KMS-11 (cell line): ENCODE measurements at regions not wholly inside any gene's neighbourhood (a gene's known extent, or its start where the extent isn't known, plus 50 kb on each side); places are given as distances from the start of the nearest gene placed in this dataset.

Experiments used
- H2AFZ ChIP-seq: fragments of 200-600 bp; sonication (generic); 2 replicates; pipeline ENCODE4 v1.6.1; 2016; ENCODE audit warnings: antibody characterized with exemption, mixed run types, low read depth
- H3K27ac ChIP-seq: fragments of 200-600 bp; sonication (generic); 2 replicates; pipeline ENCODE4 v1.6.1; 2016; ENCODE audit warnings: mild to moderate bottlenecking, mixed run types
- H3K27me3 ChIP-seq: fragments of 200-600 bp; sonication (generic); 2 replicates; pipeline ENCODE4 v1.6.1; 2017; ENCODE audit warnings: mild to moderate bottlenecking, low read depth, mixed run types, moderate library complexity; ENCODE audit not compliant: insufficient read depth
- H3K36me3 ChIP-seq: fragments of 200-600 bp; sonication (generic); 2 replicates; pipeline ENCODE4 v1.6.1; 2017; ENCODE audit warnings: mild to moderate bottlenecking, mixed run types; ENCODE audit not compliant: insufficient read depth
- H3K4me1 ChIP-seq: fragments of 200-600 bp; sonication (generic); 2 replicates; pipeline ENCODE4 v1.6.1; 2016; ENCODE audit warnings: mild to moderate bottlenecking, low read depth, mixed run types; ENCODE audit not compliant: poor library complexity, severe bottlenecking
- H3K4me2 ChIP-seq: fragments of 200-600 bp; sonication (generic); 2 replicates; pipeline ENCODE4 v1.7.0; 2016; ENCODE audit warnings: mild to moderate bottlenecking, mixed run types
- H3K4me3 ChIP-seq: fragments of 200-600 bp; sonication (generic); IDR thresholded peaks from 2 replicates; pipeline ENCODE4 v1.6.1; 2017; ENCODE audit warnings: low read depth, low read length, mixed read lengths; ENCODE audit not compliant: insufficient read depth
- H3K79me2 ChIP-seq: fragments of 200-600 bp; sonication (generic); 2 replicates; pipeline ENCODE4 v1.6.1; 2016; ENCODE audit warnings: low read depth, mixed run types; ENCODE audit not compliant: insufficient read depth
- H3K9ac ChIP-seq: fragments of 200-600 bp; sonication (generic); 2 replicates; pipeline ENCODE4 v1.6.1; 2016; ENCODE audit warnings: mild to moderate bottlenecking, mixed run types
- H4K20me1 ChIP-seq: fragments of 200-600 bp; sonication (generic); 2 replicates; pipeline ENCODE4 v1.6.1; 2016; ENCODE audit warnings: mild to moderate bottlenecking, mixed run types; ENCODE audit not compliant: insufficient read depth
- CTCF ChIP-seq: fragments of 200-600 bp; sonication (generic); conservative IDR thresholded peaks from 2 replicates; pipeline ENCODE4 v1.6.1; 2017; ENCODE audit warnings: low read depth, mild to moderate bottlenecking, antibody characterized with exemption, low read length, moderate library complexity, mixed read lengths

- no peak overlapping the region for H3K4me3 ChIP-seq
- H3K4me2 ChIP-seq: no peak overlapping the region
- no peaks in the 10 kb centered on the region for H3K36me3 ChIP-seq
- H4K20me1 ChIP-seq: no peaks in the 10 kb centered on the region
- TF ChIP-seq CTCF: no peak
- no peaks in the 10 kb centered on the region for H3K27me3 ChIP-seq
- no peak overlapping the region for H2AFZ ChIP-seq
- H3K79me2 ChIP-seq: no peaks in the 10 kb centered on the region
- no peak overlapping the region for H3K27ac ChIP-seq
- H3K4me1 ChIP-seq: no peaks in the 10 kb centered on the region
- no peak overlapping the region for H3K9ac ChIP-seq
Observed at GRCh38 chr7:17623546-17624185, 316.6 kb downstream of the SNX13 start.

GRCh38 chr7:17624379-17624778 lies 315.9 kb downstream of the SNX13 start:
- Histone ChIP-seq H4K20me1 (no peaks in the 10 kb centered on the region), H3K9ac (no peak overlapping the region), H3K79me2 (no peaks in the 10 kb centered on the region), H3K27ac (no peak overlapping the region), H3K36me3 (no peaks in the 10 kb centered on the region), H2AFZ (no peak overlapping the region), H3K4me1 (no peaks in the 10 kb centered on the region), H3K27me3 (no peaks in the 10 kb centered on the region), H3K4me2 (no peak overlapping the region), H3K4me3 (no peak overlapping the region)
- TF ChIP-seq CTCF: no peak

GRCh38 chr7:17625043-17625442 lies 315.3 kb downstream of the SNX13 start:
- Histone ChIP-seq H3K36me3 (no peaks in the 10 kb centered on the region), H3K27ac (no peak overlapping the region), H3K27me3 (no peaks in the 10 kb centered on the region), H4K20me1 (no peaks in the 10 kb centered on the region), H2AFZ (no peak overlapping the region), H3K4me3 (no peak overlapping the region), H3K9ac (no peak overlapping the region), H3K4me2 (no peak overlapping the region), H3K4me1 (no peaks in the 10 kb centered on the region), H3K79me2 (no peaks in the 10 kb centered on the region)
- no peak for TF ChIP-seq CTCF

- TF ChIP-seq CTCF: no peak
- H2AFZ ChIP-seq: no peak overlapping the region
- H3K79me2 ChIP-seq: no peaks in the 10 kb centered on the region
- no peak overlapping the region for H3K4me3 ChIP-seq
- no peaks in the 10 kb centered on the region for H3K4me1 ChIP-seq
- no peak overlapping the region for H3K27ac ChIP-seq
- H3K27me3 ChIP-seq: no peaks in the 10 kb centered on the region
- H3K9ac ChIP-seq: no peak overlapping the region
- no peaks in the 10 kb centered on the region for H3K36me3 ChIP-seq
- no peaks in the 10 kb centered on the region for H4K20me1 ChIP-seq
- H3K4me2 ChIP-seq: no peak overlapping the region
Observed at GRCh38 chr7:17626235-17626634, 314.1 kb downstream of the SNX13 start.
